ENCODE measurements at regions not wholly inside any gene's neighbourhood (a gene's known extent, or its start where the extent isn't known, plus 50 kb on each side); places are given as distances from the start of the nearest gene placed in this dataset.

DNA sequence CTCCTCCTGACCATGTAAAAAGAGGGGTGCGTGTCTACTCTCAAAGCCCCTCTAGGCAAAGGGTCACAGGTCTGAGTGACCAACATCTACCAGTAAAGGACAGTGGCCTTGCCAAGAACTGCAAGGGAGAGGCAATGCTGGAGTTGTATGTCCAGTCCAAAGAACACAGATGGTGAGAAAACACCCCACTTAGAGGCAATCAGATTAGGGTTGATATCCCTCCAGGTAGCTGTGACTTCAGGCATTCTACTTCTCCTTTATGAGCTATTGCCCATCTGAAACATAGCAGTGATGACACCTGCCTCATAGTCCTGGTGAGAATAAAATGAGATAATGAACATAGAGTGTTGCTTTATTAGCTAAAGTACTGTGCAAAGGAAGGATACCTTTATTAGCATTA lies 50.8 kb upstream of the MAFB start (continued):
- TF ChIP-seq EZH2 (IDR thresholded peaks at IDR 0.05; ENCODE audit: low read depth, low read length, severe bottlenecking): no peak
- no peak for TF ChIP-seq SP1 (IDR thresholded peaks at IDR 0.05; ENCODE audit: low read depth, low read length)
